OCI-LY3 (cell line): ENCODE measurements at regions not wholly inside any gene's neighbourhood (a gene's known extent, or its start where the extent isn't known, plus 50 kb on each side); places are given as distances from the start of the nearest gene placed in this dataset.

Experiments
- CTCF ChIP-seq: fragments of 200-600, 300-600 bp; sonication (generic); IDR thresholded peaks from 2 replicates; pipeline ENCODE4 v1.5.1; 2014; ENCODE audit warnings: antibody characterized with exemption, low read length, low read depth
- EZH2phosphoT487 ChIP-seq: fragments of 200-600 bp; shearing (Covaris generic); IDR thresholded peaks from 2 replicates; pipeline ENCODE4 v1.6.1; 2018; ENCODE audit warnings: antibody characterized with exemption, mixed run types, low read depth

DNA sequence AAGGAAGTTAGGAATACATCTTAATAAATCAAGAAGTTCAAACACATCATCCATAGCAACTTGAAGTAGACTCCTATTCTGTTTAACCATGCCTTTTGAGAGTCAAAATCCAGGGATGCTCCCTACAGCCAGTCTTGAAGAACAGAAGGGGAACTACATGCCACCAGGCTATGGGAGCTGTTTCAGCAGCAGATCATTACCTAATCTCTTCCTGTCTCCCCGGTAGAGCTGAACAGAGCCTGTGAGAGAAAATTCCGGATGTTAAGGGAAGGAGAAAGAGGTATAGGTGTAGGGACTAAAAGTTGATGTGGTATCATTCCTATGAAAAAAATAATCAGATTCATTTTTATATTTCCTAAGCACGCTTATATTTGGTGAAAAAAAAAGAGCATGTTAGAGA is 352.2 kb downstream of the SPRY1 start:
- TF ChIP-seq CTCF, result no peak
- TF ChIP-seq EZH2phosphoT487, result no peak
